ENCODE measurements at regions not wholly inside any gene's neighbourhood (a gene's known extent, or its start where the extent isn't known, plus 50 kb on each side); places are given as distances from the start of the nearest gene placed in this dataset.
A peak's percentile ranks its signal among the peaks of the same experiment; 100 is the strongest.

DNA sequence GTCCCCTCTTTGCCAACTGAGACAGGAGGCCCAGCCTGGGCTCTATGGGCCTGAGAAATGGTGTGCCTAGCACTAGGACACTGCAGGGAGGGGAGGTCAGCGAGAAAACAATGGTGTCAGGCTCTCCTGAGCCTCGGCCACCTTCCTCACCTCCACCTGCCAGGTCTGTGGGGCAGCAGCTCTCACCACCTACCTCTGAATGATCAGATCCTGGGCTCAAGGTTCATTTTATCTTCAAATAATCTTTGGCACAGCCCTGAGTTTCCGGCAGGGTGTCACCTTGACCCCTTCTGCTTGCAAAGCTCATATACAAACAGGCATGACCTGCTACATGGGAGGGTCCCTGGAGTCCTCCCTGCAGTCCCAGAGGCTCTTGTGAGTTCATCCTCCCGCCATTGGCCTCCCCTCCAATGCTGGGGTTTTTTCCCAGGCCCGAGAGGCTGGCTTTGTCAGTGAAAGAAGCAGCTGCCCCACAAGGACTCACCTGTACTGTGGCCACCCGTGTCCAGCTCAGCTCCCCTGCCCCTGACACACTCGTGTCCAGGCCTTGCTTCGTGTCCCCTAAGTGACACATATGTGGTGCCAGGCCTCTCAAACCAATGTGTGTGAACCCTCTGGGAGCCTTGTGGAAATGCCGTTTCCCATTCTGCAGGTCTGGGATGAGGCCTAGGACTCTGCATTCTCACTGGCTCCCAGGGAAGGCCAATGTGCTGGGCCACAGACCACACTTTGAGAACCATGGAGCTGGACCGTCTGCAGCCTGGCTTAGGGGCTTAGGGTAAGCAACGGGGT, 176.8 kb upstream of the CIBAR2 start:
- no peaks in the 10 kb centered on the region for H3K27me3 ChIP-seq (ENCODE audit: insufficient read depth, low read depth, low read length)
- H3K9me2 ChIP-seq (ENCODE audit: insufficient read depth, low read length), result no peaks in the 10 kb centered on the region
- H3K9me3 ChIP-seq (ENCODE audit: low read length), result no peaks in the 10 kb centered on the region
- no peaks in the 10 kb centered on the region for H4K20me1 ChIP-seq (ENCODE audit: insufficient read depth)
- H3K79me2 ChIP-seq (replicated peaks; ENCODE audit: insufficient read depth, low read length), result no peaks in the 10 kb centered on the region
- TF ChIP-seq EP300 (conservative IDR thresholded peaks at IDR 0.05; ENCODE audit: poor library complexity, severe bottlenecking) (no peak), SMC3 (conservative IDR thresholded peaks at IDR 0.05; ENCODE audit: poor library complexity) (no peak), POLR2AphosphoS5 (IDR thresholded peaks at IDR 0.05) (no peak), RAD21 (conservative IDR thresholded peaks at IDR 0.05) (no peak), TAF1 (IDR thresholded peaks at IDR 0.05; ENCODE audit: low read depth) (no peak), MXI1 (conservative IDR thresholded peaks at IDR 0.05; ENCODE audit: poor library complexity, severe bottlenecking) (no peak), EZH2 (IDR thresholded peaks at IDR 0.05; ENCODE audit: borderline replicate concordance, insufficient read depth, low read length, poor library complexity, severe bottlenecking) (no peak)
- TF ChIP-seq, protein P1, sequence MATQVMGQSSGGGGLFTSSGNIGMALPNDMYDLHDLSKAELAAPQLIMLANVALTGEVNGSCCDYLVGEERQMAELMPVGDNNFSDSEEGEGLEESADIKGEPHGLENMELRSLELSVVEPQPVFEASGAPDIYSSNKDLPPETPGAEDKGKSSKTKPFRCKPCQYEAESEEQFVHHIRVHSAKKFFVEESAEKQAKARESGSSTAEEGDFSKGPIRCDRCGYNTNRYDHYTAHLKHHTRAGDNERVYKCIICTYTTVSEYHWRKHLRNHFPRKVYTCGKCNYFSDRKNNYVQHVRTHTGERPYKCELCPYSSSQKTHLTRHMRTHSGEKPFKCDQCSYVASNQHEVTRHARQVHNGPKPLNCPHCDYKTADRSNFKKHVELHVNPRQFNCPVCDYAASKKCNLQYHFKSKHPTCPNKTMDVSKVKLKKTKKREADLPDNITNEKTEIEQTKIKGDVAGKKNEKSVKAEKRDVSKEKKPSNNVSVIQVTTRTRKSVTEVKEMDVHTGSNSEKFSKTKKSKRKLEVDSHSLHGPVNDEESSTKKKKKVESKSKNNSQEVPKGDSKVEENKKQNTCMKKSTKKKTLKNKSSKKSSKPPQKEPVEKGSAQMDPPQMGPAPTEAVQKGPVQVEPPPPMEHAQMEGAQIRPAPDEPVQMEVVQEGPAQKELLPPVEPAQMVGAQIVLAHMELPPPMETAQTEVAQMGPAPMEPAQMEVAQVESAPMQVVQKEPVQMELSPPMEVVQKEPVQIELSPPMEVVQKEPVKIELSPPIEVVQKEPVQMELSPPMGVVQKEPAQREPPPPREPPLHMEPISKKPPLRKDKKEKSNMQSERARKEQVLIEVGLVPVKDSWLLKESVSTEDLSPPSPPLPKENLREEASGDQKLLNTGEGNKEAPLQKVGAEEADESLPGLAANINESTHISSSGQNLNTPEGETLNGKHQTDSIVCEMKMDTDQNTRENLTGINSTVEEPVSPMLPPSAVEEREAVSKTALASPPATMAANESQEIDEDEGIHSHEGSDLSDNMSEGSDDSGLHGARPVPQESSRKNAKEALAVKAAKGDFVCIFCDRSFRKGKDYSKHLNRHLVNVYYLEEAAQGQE (IDR thresholded peaks at IDR 0.05; ENCODE audit: borderline replicate concordance), result no peak
- TF ChIP-seq, protein P2, sequence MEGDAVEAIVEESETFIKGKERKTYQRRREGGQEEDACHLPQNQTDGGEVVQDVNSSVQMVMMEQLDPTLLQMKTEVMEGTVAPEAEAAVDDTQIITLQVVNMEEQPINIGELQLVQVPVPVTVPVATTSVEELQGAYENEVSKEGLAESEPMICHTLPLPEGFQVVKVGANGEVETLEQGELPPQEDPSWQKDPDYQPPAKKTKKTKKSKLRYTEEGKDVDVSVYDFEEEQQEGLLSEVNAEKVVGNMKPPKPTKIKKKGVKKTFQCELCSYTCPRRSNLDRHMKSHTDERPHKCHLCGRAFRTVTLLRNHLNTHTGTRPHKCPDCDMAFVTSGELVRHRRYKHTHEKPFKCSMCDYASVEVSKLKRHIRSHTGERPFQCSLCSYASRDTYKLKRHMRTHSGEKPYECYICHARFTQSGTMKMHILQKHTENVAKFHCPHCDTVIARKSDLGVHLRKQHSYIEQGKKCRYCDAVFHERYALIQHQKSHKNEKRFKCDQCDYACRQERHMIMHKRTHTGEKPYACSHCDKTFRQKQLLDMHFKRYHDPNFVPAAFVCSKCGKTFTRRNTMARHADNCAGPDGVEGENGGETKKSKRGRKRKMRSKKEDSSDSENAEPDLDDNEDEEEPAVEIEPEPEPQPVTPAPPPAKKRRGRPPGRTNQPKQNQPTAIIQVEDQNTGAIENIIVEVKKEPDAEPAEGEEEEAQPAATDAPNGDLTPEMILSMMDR (IDR thresholded peaks at IDR 0.05; ENCODE audit: poor library complexity, severe bottlenecking), result no peak
- H3K4me2 ChIP-seq (ENCODE audit: low read length), result no peak overlapping the region
- no peak overlapping the region for H3K4me3 ChIP-seq (ENCODE audit: low read length)
- H3K27ac ChIP-seq (ENCODE audit: low read length), result no peak overlapping the region
- no peaks in the 10 kb centered on the region for H3F3A ChIP-seq (ENCODE audit: insufficient read depth, low read length, poor library complexity, severe bottlenecking)
- H3K9ac ChIP-seq (ENCODE audit: low read length), result no peak overlapping the region
- H2AFZ ChIP-seq (ENCODE audit: low read depth, low read length), result no peak overlapping the region
- H3K36me3 ChIP-seq (ENCODE audit: insufficient read depth, low read length), result no peaks in the 10 kb centered on the region

DNA sequence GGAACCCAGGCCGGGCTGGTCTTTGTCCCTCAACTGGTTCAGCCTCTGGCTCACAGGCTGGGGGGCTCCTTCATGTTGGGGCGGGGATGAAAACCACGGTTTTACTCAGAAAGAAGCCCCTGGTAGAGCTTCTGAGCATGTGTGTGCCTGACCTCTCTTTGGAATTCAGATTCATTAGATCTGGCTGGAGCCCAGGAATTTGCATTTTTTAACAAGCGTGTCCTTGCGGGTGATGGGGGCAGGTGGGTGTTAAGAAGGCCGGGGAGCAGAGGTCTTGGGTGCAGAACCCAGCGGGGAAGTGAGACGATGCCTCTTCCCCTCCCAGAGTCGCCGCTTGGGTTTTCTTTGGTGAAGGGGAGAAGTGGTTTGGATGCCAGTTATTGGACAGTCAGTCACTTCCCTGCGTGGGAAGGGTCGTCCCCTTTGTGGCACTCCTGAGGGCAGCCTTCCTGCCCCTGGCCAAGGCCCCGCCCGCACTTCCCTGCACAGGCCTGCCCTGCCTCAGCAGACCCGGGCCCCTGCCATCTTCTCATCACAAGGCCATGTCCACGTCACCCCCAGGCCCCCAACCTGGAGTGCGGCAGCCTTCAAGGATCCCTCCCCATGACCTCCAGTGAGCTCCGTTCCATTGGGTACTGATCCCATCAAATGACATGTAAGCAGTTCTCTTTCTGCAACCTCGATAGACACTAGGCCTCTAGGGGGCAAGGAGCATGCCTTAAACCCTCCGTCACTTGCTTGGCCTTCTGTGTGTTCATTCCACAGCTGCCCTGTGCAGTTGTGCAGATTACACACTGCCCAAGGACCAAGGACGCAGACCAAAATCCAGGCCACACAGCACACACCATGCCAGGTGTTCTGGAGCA, 177.7 kb upstream of the CIBAR2 start:
- Histone ChIP-seq H2AFZ (ENCODE audit: low read depth, low read length) (no peak overlapping the region), H3F3A (ENCODE audit: insufficient read depth, low read length, poor library complexity, severe bottlenecking) (no peaks in the 10 kb centered on the region), H3K9me3 (ENCODE audit: low read length) (no peaks in the 10 kb centered on the region), H3K79me2 (replicated peaks; ENCODE audit: insufficient read depth, low read length) (no peaks in the 10 kb centered on the region), H3K4me2 (ENCODE audit: low read length) (no peak overlapping the region), H3K27me3 (ENCODE audit: insufficient read depth, low read depth, low read length) (no peaks in the 10 kb centered on the region), H3K9me2 (ENCODE audit: insufficient read depth, low read length) (no peaks in the 10 kb centered on the region), H4K20me1 (ENCODE audit: insufficient read depth) (no peaks in the 10 kb centered on the region), H3K4me3 (ENCODE audit: low read length) (no peak overlapping the region), H3K36me3 (ENCODE audit: insufficient read depth, low read length) (no peaks in the 10 kb centered on the region), H3K27ac (ENCODE audit: low read length) (no peak overlapping the region), H3K9ac (ENCODE audit: low read length) (no peak overlapping the region)
- TF ChIP-seq RAD21 (conservative IDR thresholded peaks at IDR 0.05) (no peak), TAF1 (IDR thresholded peaks at IDR 0.05; ENCODE audit: low read depth) (no peak), EZH2 (IDR thresholded peaks at IDR 0.05; ENCODE audit: borderline replicate concordance, insufficient read depth, low read length, poor library complexity, severe bottlenecking) (no peak), MXI1 (conservative IDR thresholded peaks at IDR 0.05; ENCODE audit: poor library complexity, severe bottlenecking) (no peak), POLR2AphosphoS5 (IDR thresholded peaks at IDR 0.05) (no peak)
- TF ChIP-seq, protein P2 (IDR thresholded peaks at IDR 0.05; ENCODE audit: poor library complexity, severe bottlenecking), result peak; percentile 27
